ENCODE measurements at regions not wholly inside any gene's neighbourhood (a gene's known extent, or its start where the extent isn't known, plus 50 kb on each side); places are given as distances from the start of the nearest gene placed in this dataset.

DNA sequence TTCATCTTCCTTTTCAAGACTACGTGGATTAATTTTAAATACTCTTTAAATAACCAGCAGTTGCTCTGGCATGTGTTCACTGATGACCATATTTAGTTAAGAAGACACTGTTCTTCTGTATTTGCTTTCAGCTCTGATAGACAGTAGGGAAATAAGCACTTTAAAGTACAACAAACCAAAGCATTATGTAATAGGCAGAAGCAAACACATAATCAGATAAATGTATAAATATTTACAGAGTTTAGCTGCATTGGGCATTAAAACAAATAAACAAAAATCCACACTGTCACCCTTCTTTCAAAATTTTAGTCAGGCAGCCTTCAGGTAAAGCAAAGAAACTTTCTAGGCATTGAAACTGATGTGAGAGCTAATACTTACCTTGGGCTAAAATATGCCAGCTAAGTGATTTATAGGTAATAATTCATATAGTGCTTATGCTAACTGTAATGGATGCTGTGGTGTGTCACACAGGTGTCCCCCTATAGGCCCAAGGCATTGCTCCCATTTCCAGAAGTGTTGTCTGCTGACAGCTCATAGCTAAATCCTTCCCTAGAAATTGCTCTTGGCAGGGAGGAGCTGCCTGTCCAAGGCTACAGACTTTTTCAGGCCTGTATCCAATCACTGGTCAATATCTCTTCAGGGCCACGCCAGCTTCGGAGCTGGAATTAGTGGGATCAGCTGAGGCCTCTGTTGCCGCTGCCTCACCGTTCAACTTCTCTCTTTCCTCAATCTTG is 111.5 kb upstream of the CITED2 start:
- H3K27ac ChIP-seq (ENCODE audit: low read depth, low read length), result no peak overlapping the region
- no peak overlapping the region for H3K9ac ChIP-seq (ENCODE audit: low read length)
- no peaks in the 10 kb centered on the region for H3K9me3 Mint-ChIP-seq (ENCODE audit: unreplicated experiment)
- no peak for TF ChIP-seq EZH2 (IDR thresholded peaks at IDR 0.05; ENCODE audit: insufficient read depth, low read length)
- TF ChIP-seq, protein P1, sequence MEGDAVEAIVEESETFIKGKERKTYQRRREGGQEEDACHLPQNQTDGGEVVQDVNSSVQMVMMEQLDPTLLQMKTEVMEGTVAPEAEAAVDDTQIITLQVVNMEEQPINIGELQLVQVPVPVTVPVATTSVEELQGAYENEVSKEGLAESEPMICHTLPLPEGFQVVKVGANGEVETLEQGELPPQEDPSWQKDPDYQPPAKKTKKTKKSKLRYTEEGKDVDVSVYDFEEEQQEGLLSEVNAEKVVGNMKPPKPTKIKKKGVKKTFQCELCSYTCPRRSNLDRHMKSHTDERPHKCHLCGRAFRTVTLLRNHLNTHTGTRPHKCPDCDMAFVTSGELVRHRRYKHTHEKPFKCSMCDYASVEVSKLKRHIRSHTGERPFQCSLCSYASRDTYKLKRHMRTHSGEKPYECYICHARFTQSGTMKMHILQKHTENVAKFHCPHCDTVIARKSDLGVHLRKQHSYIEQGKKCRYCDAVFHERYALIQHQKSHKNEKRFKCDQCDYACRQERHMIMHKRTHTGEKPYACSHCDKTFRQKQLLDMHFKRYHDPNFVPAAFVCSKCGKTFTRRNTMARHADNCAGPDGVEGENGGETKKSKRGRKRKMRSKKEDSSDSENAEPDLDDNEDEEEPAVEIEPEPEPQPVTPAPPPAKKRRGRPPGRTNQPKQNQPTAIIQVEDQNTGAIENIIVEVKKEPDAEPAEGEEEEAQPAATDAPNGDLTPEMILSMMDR (IDR thresholded peaks at IDR 0.05; ENCODE audit: insufficient read depth, low read depth, low read length), result no peak
- H3K4me3 ChIP-seq (ENCODE audit: insufficient read depth, low read depth, low read length), result no peak overlapping the region
- H3K4me1 Mint-ChIP-seq (ENCODE audit: low read depth, unreplicated experiment), result peaks cover 6% of the 10 kb centered on the region
- no peaks in the 10 kb centered on the region for H3K36me3 Mint-ChIP-seq (ENCODE audit: low read depth, unreplicated experiment)
- H2AFZ ChIP-seq (ENCODE audit: low read depth, low read length), result no peak overlapping the region
- H3K36me3 ChIP-seq (ENCODE audit: insufficient read depth, low read length), result no peaks in the 10 kb centered on the region
- H3K27me3 Mint-ChIP-seq (ENCODE audit: low read depth, unreplicated experiment), result no peaks in the 10 kb centered on the region
- H3K9me3 ChIP-seq (ENCODE audit: insufficient read depth, low read depth, low read length), result no peaks in the 10 kb centered on the region
- H3K27ac Mint-ChIP-seq (ENCODE audit: unreplicated experiment), result no peak overlapping the region
- FAIRE-seq, result no peak
- H3K27me3 ChIP-seq (ENCODE audit: insufficient read depth, low read length), result no peaks in the 10 kb centered on the region
- H3K79me2 ChIP-seq (ENCODE audit: insufficient read depth, low read length), result no peaks in the 10 kb centered on the region
- no peak for DNase-seq (ENCODE audit: low read depth)
- H4K20me1 ChIP-seq (ENCODE audit: insufficient read depth, low read length), result no peaks in the 10 kb centered on the region
- H3K4me2 ChIP-seq (ENCODE audit: low read length), result no peak overlapping the region
- no peak overlapping the region for H3K4me3 Mint-ChIP-seq (ENCODE audit: unreplicated experiment)
- no peaks in the 10 kb centered on the region for H3K4me1 ChIP-seq (ENCODE audit: insufficient read depth, low read length)

DNA sequence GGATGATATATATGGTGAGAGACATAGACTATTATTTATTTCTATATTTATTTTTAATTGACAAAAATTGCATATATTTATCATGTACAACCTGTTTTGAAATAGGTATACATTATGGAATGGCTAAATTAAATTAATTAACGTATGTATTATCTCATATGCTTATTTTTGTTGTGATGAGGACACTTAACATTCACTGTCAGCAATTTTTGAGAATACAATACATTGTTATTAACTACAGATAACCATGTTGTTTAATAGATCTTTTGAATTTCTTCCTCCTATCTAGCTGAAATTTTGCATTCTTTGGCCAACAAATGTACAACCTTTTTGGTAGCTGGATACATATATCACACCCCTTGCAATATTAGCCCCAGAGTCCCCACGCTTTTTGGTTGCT is 110.7 kb upstream of the CITED2 start:
- Mint-ChIP-seq H3K4me1 (ENCODE audit: low read depth, unreplicated experiment) (peaks cover 6% of the 10 kb centered on the region), H3K36me3 (ENCODE audit: low read depth, unreplicated experiment) (no peaks in the 10 kb centered on the region), H3K9me3 (ENCODE audit: unreplicated experiment) (peaks cover under 1% of the 10 kb centered on the region), H3K27ac (ENCODE audit: unreplicated experiment) (no peak overlapping the region), H3K27me3 (ENCODE audit: low read depth, unreplicated experiment) (no peaks in the 10 kb centered on the region), H3K4me3 (ENCODE audit: unreplicated experiment) (no peak overlapping the region)
- no peak overlapping the region for H3K27ac ChIP-seq (ENCODE audit: low read depth, low read length)
- H3K9me3 ChIP-seq (ENCODE audit: insufficient read depth, low read depth, low read length), result no peaks in the 10 kb centered on the region
- H3K27me3 ChIP-seq (ENCODE audit: insufficient read depth, low read length), result no peaks in the 10 kb centered on the region
- no peak overlapping the region for H3K9ac ChIP-seq (ENCODE audit: low read length)
- no peaks in the 10 kb centered on the region for H4K20me1 ChIP-seq (ENCODE audit: insufficient read depth, low read length)
- FAIRE-seq, result no peak
- H3K79me2 ChIP-seq (ENCODE audit: insufficient read depth, low read length), result no peaks in the 10 kb centered on the region
- no peaks in the 10 kb centered on the region for H3K4me1 ChIP-seq (ENCODE audit: insufficient read depth, low read length)
- no peak overlapping the region for H3K4me3 ChIP-seq (ENCODE audit: insufficient read depth, low read depth, low read length)
- H2AFZ ChIP-seq (ENCODE audit: low read depth, low read length), result no peak overlapping the region
- TF ChIP-seq, protein P1 (IDR thresholded peaks at IDR 0.05; ENCODE audit: insufficient read depth, low read depth, low read length), result no peak
- TF ChIP-seq EZH2 (IDR thresholded peaks at IDR 0.05; ENCODE audit: insufficient read depth, low read length), result no peak
- H3K36me3 ChIP-seq (ENCODE audit: insufficient read depth, low read length), result no peaks in the 10 kb centered on the region
- no peak for DNase-seq (ENCODE audit: low read depth)
- H3K4me2 ChIP-seq (ENCODE audit: low read length), result no peak overlapping the region

DNA sequence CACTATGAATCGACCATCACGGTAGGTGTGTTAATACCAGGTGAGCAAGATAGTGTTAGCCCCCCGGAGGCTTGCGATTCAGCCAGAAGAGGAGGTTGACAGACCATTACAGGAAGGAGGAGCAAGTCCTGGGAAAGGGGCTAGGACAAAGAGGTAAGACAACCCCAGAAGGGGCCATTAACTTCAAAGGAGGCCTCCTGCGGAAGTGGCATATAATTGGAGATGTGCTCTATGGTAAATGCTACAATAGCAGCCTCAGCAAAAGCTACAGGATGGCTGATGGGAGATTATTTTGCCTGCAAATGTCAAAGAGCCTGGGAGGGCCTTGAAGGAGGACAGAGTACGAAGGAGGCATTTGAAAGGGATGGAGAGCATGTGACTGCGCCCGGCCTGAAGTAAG is 108.6 kb upstream of the CITED2 start:
- no peaks in the 10 kb centered on the region for H3K27me3 Mint-ChIP-seq (ENCODE audit: low read depth, unreplicated experiment)
- H3K27ac Mint-ChIP-seq (ENCODE audit: unreplicated experiment), result no peak overlapping the region
- H3K4me2 ChIP-seq (ENCODE audit: low read length), result no peak overlapping the region

More for the DNA sequence above, 108.6 kb upstream of the CITED2 start:
- H3K4me1 ChIP-seq (ENCODE audit: insufficient read depth, low read length), result no peaks in the 10 kb centered on the region
- peaks cover 6% of the 10 kb centered on the region for H3K4me1 Mint-ChIP-seq (ENCODE audit: low read depth, unreplicated experiment)
- H3K4me3 Mint-ChIP-seq (ENCODE audit: unreplicated experiment), result no peak overlapping the region
- no peak for FAIRE-seq
- H3K36me3 Mint-ChIP-seq (ENCODE audit: low read depth, unreplicated experiment), result no peaks in the 10 kb centered on the region
- no peaks in the 10 kb centered on the region for H3K9me3 ChIP-seq (ENCODE audit: insufficient read depth, low read depth, low read length)
- H3K9ac ChIP-seq (ENCODE audit: low read length), result no peak overlapping the region
- no peaks in the 10 kb centered on the region for H3K36me3 ChIP-seq (ENCODE audit: insufficient read depth, low read length)
- no peak for DNase-seq (ENCODE audit: low read depth)
- H3K9me3 Mint-ChIP-seq (ENCODE audit: unreplicated experiment), result peaks cover 6% of the 10 kb centered on the region
- H3K4me3 ChIP-seq (ENCODE audit: insufficient read depth, low read depth, low read length), result no peak overlapping the region
- no peaks in the 10 kb centered on the region for H3K27me3 ChIP-seq (ENCODE audit: insufficient read depth, low read length)
- TF ChIP-seq EZH2 (IDR thresholded peaks at IDR 0.05; ENCODE audit: insufficient read depth, low read length), result no peak
- TF ChIP-seq, protein P1 (IDR thresholded peaks at IDR 0.05; ENCODE audit: insufficient read depth, low read depth, low read length), result no peak
- H2AFZ ChIP-seq (ENCODE audit: low read depth, low read length), result no peak overlapping the region
- no peaks in the 10 kb centered on the region for H3K79me2 ChIP-seq (ENCODE audit: insufficient read depth, low read length)
- H3K27ac ChIP-seq (ENCODE audit: low read depth, low read length), result no peak overlapping the region
- H4K20me1 ChIP-seq (ENCODE audit: insufficient read depth, low read length), result no peaks in the 10 kb centered on the region
